NT2/D1 (cell line): ENCODE measurements at regions not wholly inside any gene's neighbourhood (a gene's known extent, or its start where the extent isn't known, plus 50 kb on each side); places are given as distances from the start of the nearest gene placed in this dataset.

ENCODE experiments used
- YY1 ChIP-seq: IDR thresholded peaks from 2 replicates; pipeline ENCODE4 v1.6.1; 2011; ENCODE audit not compliant: insufficient read length, insufficient read depth
- ZNF274 ChIP-seq: IDR thresholded peaks from 2 replicates; pipeline ENCODE4 v1.6.1; 2011; ENCODE audit warnings: mild to moderate bottlenecking, low read depth, low read length

DNA sequence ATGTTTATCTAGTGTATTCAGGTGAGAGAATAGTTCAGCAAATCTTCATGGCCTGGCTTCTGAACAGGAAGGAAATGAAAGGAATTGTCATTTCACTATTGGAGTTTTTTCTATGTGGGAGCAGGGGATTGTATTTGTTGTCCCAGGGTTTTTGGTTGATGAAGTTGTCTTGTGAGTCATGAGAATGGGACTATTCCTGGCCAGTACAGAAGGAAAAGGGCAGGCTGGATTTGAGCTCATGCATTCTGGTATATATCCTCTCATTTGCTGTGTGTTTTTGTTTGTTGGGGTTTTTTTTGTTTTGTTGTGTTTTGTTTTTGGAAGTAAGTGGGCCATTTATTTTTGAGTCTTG, 101.2 kb upstream of the MKLN1 start:
- TF ChIP-seq ZNF274 = no peak
- no peak for TF ChIP-seq YY1
